ENCODE measurements at regions not wholly inside any gene's neighbourhood (a gene's known extent, or its start where the extent isn't known, plus 50 kb on each side); places are given as distances from the start of the nearest gene placed in this dataset.

- DNase-seq (ENCODE audit: low spot score in 2 of 2) = no peak
- H3K4me3 ChIP-seq (ENCODE audit: low read depth, poor library complexity, severe bottlenecking) = no peak overlapping the region
- intact Hi-C loops (cut with DNase I; ENCODE audit: low total_unique reads) = no loop called here
- TF ChIP-seq CTCF (IDR thresholded peaks at IDR 0.05) (no peak), POLR2A (IDR thresholded peaks at IDR 0.05) (no peak)
- 76 to 80% methylated on average over 5 of the region's 5 CpGs for WGBS, 2 donors
Measured at GRCh38 chr4:128470492-128471053, 183.0 kb upstream of the PGRMC2 start.

- WGBS, 2 donors = 26 to 28% methylated on average over 6 of the region's 6 CpGs
- no peak for TF ChIP-seq CTCF (IDR thresholded peaks at IDR 0.05)
- no peak overlapping the region for H3K4me3 ChIP-seq (ENCODE audit: low read depth, poor library complexity, severe bottlenecking)
- intact Hi-C loops (cut with DNase I; ENCODE audit: low total_unique reads) = no loop called here
- peak; percentile 91 for DNase-seq (ENCODE audit: low spot score in 2 of 2)
Measured at GRCh38 chr4:128468123-128468989, 180.7 kb upstream of the PGRMC2 start.

- no peak overlapping the region for H3K4me3 ChIP-seq (ENCODE audit: low read depth, poor library complexity, severe bottlenecking)
- no peak for TF ChIP-seq CTCF (IDR thresholded peaks at IDR 0.05)
- no peak for TF ChIP-seq POLR2A (IDR thresholded peaks at IDR 0.05)
- WGBS, 2 donors = 41 to 48% methylated on average over 2 of the region's 2 CpGs
- intact Hi-C loops (cut with DNase I; ENCODE audit: low total_unique reads) = no loop called here
- no peak for DNase-seq (ENCODE audit: low spot score in 2 of 2)
Measured at GRCh38 chr4:128465523-128465922, 177.9 kb upstream of the PGRMC2 start.

- no peak overlapping the region for H3K4me3 ChIP-seq (ENCODE audit: low read depth, poor library complexity, severe bottlenecking)
- WGBS, 2 donors = 95 to 98% methylated on average over 2 of the region's 2 CpGs
- intact Hi-C loops (cut with DNase I; ENCODE audit: low total_unique reads) = no loop called here
- TF ChIP-seq POLR2A (IDR thresholded peaks at IDR 0.05) (no peak), CTCF (IDR thresholded peaks at IDR 0.05) (no peak)
- no peak for DNase-seq (ENCODE audit: low spot score in 2 of 2)
Measured at GRCh38 chr4:128463006-128463405, 175.4 kb upstream of the PGRMC2 start.

- TF ChIP-seq CTCF (IDR thresholded peaks at IDR 0.05) (no peak), POLR2A (IDR thresholded peaks at IDR 0.05) (no peak)
- H3K4me3 ChIP-seq (ENCODE audit: low read depth, poor library complexity, severe bottlenecking) = no peak overlapping the region
- no peak for DNase-seq (ENCODE audit: low spot score in 2 of 2)
- 90 to 92% methylated on average over 8 of the region's 8 CpGs for WGBS, 2 donors
- intact Hi-C loops (cut with DNase I; ENCODE audit: low total_unique reads) = no loop called here
Measured at GRCh38 chr4:128462103-128462783, 174.6 kb upstream of the PGRMC2 start.

All from lower leg skin (tissue), 4 donors.